Cardiac fibroblast (primary cell): ENCODE measurements at regions not wholly inside any gene's neighbourhood (a gene's known extent, or its start where the extent isn't known, plus 50 kb on each side); places are given as distances from the start of the nearest gene placed in this dataset.
A peak's percentile ranks its signal among the peaks of the same experiment; 100 is the strongest.
"Not testable (repeated sequence)": the region's sequence is repeated elsewhere in the genome, so short reads cannot be mapped to it uniquely, and the experiment has no call there.

Experiments
- DNase-seq, 2 donors: peaks; one replicate each; pipeline versions ENCODE4 v3.0.0 to v3.0.0-alpha.2; 2010; ENCODE audit warnings: low read depth in 2 of 2
- H3K4me3 ChIP-seq, 2 donors: replicated peaks in 1 of 2; 1 replicate in 1 of 2; 2 replicates in 1 of 2; pipeline ENCODE4 v1.5.1; 2011; ENCODE audit warnings: low read depth in 2 of 2, low read length in 2 of 2, mild to moderate bottlenecking in 2 of 2, moderate library complexity in 1 of 2
- CTCF ChIP-seq: IDR thresholded peaks from one replicate; pipeline ENCODE4 v1.5.1; 2011; ENCODE audit warnings: low read depth, mild to moderate bottlenecking, low read length, inconsistent platforms

GRCh38 chr2:131584380-131584779 is 56.7 kb downstream of the CCDC74A start:
- H3K4me3 ChIP-seq: no peak overlapping the region
- TF ChIP-seq CTCF: no peak
- no peak for DNase-seq

- TF ChIP-seq CTCF: no peak
- H3K4me3 ChIP-seq: no peak overlapping the region
- DNase-seq: no peak
Observed at GRCh38 chr2:131584940-131585339, 57.3 kb downstream of the CCDC74A start.

GRCh38 chr2:131588152-131588873 is 60.6 kb downstream of the CCDC74A start:
- no peak for TF ChIP-seq CTCF
- DNase-seq: no peak
- H3K4me3 ChIP-seq: no peak overlapping the region

GRCh38 chr2:131589126-131589525 is 61.4 kb downstream of the CCDC74A start:
- not testable (repeated sequence) for DNase-seq, H3K4me3 ChIP-seq

- DNase-seq: no peak
- no peak overlapping the region for H3K4me3 ChIP-seq
- no peak for TF ChIP-seq CTCF
Observed at GRCh38 chr2:131590366-131590765, 62.7 kb downstream of the CCDC74A start.

GRCh38 chr2:131590896-131591295 is 63.2 kb downstream of the CCDC74A start:
- TF ChIP-seq CTCF: no peak
- no peak overlapping the region for H3K4me3 ChIP-seq
- no peak for DNase-seq

- not testable (repeated sequence) for DNase-seq, H3K4me3 ChIP-seq
Observed at GRCh38 chr2:131596561-131596960, 68.9 kb downstream of the CCDC74A start.

- DNase-seq, H3K4me3 ChIP-seq: not testable (repeated sequence)
Observed at GRCh38 chr2:131602444-131602843, 74.8 kb downstream of the CCDC74A start.

- DNase-seq, H3K4me3 ChIP-seq: not testable (repeated sequence)
Observed at GRCh38 chr2:131604652-131605051, 77.0 kb downstream of the CCDC74A start.

GRCh38 chr2:131606366-131606765 is 78.7 kb downstream of the CCDC74A start:
- not testable (repeated sequence) for DNase-seq, H3K4me3 ChIP-seq

GRCh38 chr2:131607056-131607455 is 79.4 kb downstream of the CCDC74A start:
- peak in 1 of 2 donors; percentile 4 for DNase-seq
- not testable (repeated sequence) for H3K4me3 ChIP-seq

- DNase-seq, H3K4me3 ChIP-seq: not testable (repeated sequence)
Observed at GRCh38 chr2:131614539-131614938, 86.9 kb downstream of the CCDC74A start.

GRCh38 chr2:131618320-131618719 is 90.6 kb downstream of the CCDC74A start:
- H3K4me3 ChIP-seq: not testable (repeated sequence)

More at GRCh38 chr2:131618320-131618719, 90.6 kb downstream of the CCDC74A start:
- DNase-seq: not testable (repeated sequence)
